ENCODE measurements at regions not wholly inside any gene's neighbourhood (a gene's known extent, or its start where the extent isn't known, plus 50 kb on each side); places are given as distances from the start of the nearest gene placed in this dataset.

DNA sequence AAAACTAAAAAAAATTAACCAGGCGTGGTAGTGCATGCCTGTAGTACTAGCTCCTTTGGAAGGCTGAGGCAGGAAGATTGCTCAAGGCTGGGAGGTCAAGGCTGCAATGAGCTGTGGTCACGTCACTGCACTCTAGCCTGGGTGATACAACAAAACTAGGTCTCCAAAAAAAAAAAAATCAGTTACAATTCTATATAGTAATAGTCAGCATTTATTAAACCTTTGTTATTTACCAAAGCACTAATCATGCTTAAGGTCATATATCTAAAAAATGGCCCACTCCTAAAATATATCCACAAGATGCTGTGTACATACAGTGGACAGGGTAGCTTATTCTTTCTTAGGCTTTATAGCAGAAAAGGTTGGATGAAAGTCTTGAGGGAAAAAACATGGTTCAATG, 152.4 kb downstream of the TFAP2A start:
- Mint-ChIP-seq H3K27ac (no peak overlapping the region; a peak in 1 of 7 replicates), H3K9me3 (peaks cover 5 to 6% of the 10 kb centered on the region in 2 experiments; a peak in 2 of 5 replicates), H3K4me1 (peaks cover 13 to 19% of the 10 kb centered on the region in 2 experiments), H3K27me3 (ENCODE audit: low read depth) (peaks cover 2% of the 10 kb centered on the region; the same call in 1 of the 2 replicates), H3K36me3 (ENCODE audit: insufficient read depth in 1 of 3, low read depth in 3 of 3) (peaks cover 0 to 6% (median 1%) of the 10 kb centered on the region in 3 experiments; a peak in 4 of 7 replicates), H3K4me3 (no peak overlapping the region)
- Histone ChIP-seq H3K27me3 (ENCODE audit: insufficient read depth, low read length) (no peaks in the 10 kb centered on the region), H4K8ac (replicated peaks; ENCODE audit: insufficient read length, low read depth, low read length) (no peak overlapping the region), H3K4ac (ENCODE audit: low read depth, low read length) (no peak overlapping the region), H3K23ac (ENCODE audit: insufficient read length, low read depth, low read length) (no peak overlapping the region), H3K56ac (ENCODE audit: insufficient read length, low read depth, low read length) (no peak overlapping the region), H2BK20ac (ENCODE audit: low read depth, low read length, poor library complexity, severe bottlenecking) (no peak overlapping the region), H2AFZ (ENCODE audit: low read length) (no peak overlapping the region), H2BK15ac (ENCODE audit: low read depth, low read length) (no peak overlapping the region), H3K14ac (ENCODE audit: insufficient read depth, low read length) (no peak overlapping the region), H3T11ph (ENCODE audit: low read length) (no peak overlapping the region), H3K4me1 (ENCODE audit: insufficient read depth, low read length) (no peaks in the 10 kb centered on the region; the same call in 1 of the 2 replicates), H2AK5ac (ENCODE audit: insufficient read length, low read length) (no peak overlapping the region), H3K18ac (ENCODE audit: insufficient read length, low read depth, low read length) (no peak overlapping the region), H3K27ac (ENCODE audit: insufficient read length, low read depth, low read length) (no peak overlapping the region), H4K20me1 (ENCODE audit: control insufficient read depth, insufficient read depth, insufficient read length) (no peaks in the 10 kb centered on the region), H2BK5ac (ENCODE audit: insufficient read length, low read length) (no peak overlapping the region), H3K79me2 (ENCODE audit: insufficient read depth, low read length) (no peaks in the 10 kb centered on the region), H4K91ac (ENCODE audit: insufficient read length, low read depth, low read length) (no peak overlapping the region), H3K9me3 (ENCODE audit: control insufficient read depth, low read depth, low read length) (no peaks in the 10 kb centered on the region), H4K5ac (ENCODE audit: insufficient read length, low read depth, low read length) (no peak overlapping the region), H3K79me1 (ENCODE audit: insufficient read depth, low read depth, low read length, poor library complexity, severe bottlenecking) (no peaks in the 10 kb centered on the region), H3K23me2 (ENCODE audit: insufficient read length, low read depth, low read length, poor library complexity, severe bottlenecking) (no peaks in the 10 kb centered on the region), H3K4me2 (ENCODE audit: insufficient read depth, insufficient read length, low read length) (no peak overlapping the region), H3K9ac (ENCODE audit: extremely low read depth, insufficient read length, low read length) (no peak overlapping the region), H2BK120ac (ENCODE audit: low read depth, low read length, poor library complexity, severe bottlenecking) (no peak overlapping the region), H2BK12ac (ENCODE audit: insufficient read length, low read depth, low read length) (no peak overlapping the region)
- no peak for DNase-seq
- TF ChIP-seq, protein P1, sequence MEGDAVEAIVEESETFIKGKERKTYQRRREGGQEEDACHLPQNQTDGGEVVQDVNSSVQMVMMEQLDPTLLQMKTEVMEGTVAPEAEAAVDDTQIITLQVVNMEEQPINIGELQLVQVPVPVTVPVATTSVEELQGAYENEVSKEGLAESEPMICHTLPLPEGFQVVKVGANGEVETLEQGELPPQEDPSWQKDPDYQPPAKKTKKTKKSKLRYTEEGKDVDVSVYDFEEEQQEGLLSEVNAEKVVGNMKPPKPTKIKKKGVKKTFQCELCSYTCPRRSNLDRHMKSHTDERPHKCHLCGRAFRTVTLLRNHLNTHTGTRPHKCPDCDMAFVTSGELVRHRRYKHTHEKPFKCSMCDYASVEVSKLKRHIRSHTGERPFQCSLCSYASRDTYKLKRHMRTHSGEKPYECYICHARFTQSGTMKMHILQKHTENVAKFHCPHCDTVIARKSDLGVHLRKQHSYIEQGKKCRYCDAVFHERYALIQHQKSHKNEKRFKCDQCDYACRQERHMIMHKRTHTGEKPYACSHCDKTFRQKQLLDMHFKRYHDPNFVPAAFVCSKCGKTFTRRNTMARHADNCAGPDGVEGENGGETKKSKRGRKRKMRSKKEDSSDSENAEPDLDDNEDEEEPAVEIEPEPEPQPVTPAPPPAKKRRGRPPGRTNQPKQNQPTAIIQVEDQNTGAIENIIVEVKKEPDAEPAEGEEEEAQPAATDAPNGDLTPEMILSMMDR (conservative IDR thresholded peaks at IDR 0.05) = no peak
- WGBS (ENCODE audit: extremely low coverage, insufficient read length, low lambda C conversion rate) = no CpG with 5 or more reads among the region's 2 CpGs

Measured in H9 (cell line).